GM19397 (cell line): ENCODE measurements at regions not wholly inside any gene's neighbourhood (a gene's known extent, or its start where the extent isn't known, plus 50 kb on each side); places are given as distances from the start of the nearest gene placed in this dataset.
A peak's percentile ranks its signal among the peaks of the same experiment; 100 is the strongest.
"Not testable (repeated sequence)": the region's sequence is repeated elsewhere in the genome, so short reads cannot be mapped to it uniquely, and the experiment has no call there.

Experiments used
- ATAC-seq: cut with Tn5 transposase; IDR thresholded peaks from one replicate; pipeline ENCODE4 v1.9.1; 2021; ENCODE audit warnings: mild to moderate bottlenecking, moderate library complexity; ENCODE audit not compliant: unreplicated experiment

GRCh38 chr2:39875182-39875913 is 96.3 kb upstream of the THUMPD2 start:
- no peak for ATAC-seq

GRCh38 chr2:39874236-39874635 is 95.2 kb upstream of the THUMPD2 start:
- no peak for ATAC-seq

GRCh38 chr2:39873586-39873985 is 94.5 kb upstream of the THUMPD2 start:
- ATAC-seq: no peak

GRCh38 chr2:39872748-39873147 is 93.7 kb upstream of the THUMPD2 start:
- ATAC-seq: no peak

- no peak for ATAC-seq
Observed at GRCh38 chr2:39871291-39871761, 92.3 kb upstream of the THUMPD2 start.

GRCh38 chr2:39870871-39871270 is 91.8 kb upstream of the THUMPD2 start:
- no peak for ATAC-seq

- no peak for ATAC-seq
Observed at GRCh38 chr2:39867268-39867667, 88.2 kb upstream of the THUMPD2 start.

- no peak for ATAC-seq
Observed at GRCh38 chr2:39865751-39866150, 86.7 kb upstream of the THUMPD2 start.

GRCh38 chr2:39863672-39864071 is 84.6 kb upstream of the THUMPD2 start:
- ATAC-seq: not testable (repeated sequence)

- ATAC-seq: no peak
Observed at GRCh38 chr2:39860538-39860937, 81.5 kb upstream of the THUMPD2 start.

- ATAC-seq: no peak
Observed at GRCh38 chr2:39858677-39859076, 79.6 kb upstream of the THUMPD2 start.

- no peak for ATAC-seq
Observed at GRCh38 chr2:39855856-39856255, 76.8 kb upstream of the THUMPD2 start.

GRCh38 chr2:39854771-39855170 is 75.7 kb upstream of the THUMPD2 start:
- no peak for ATAC-seq

GRCh38 chr2:39852831-39853230 is 73.8 kb upstream of the THUMPD2 start:
- ATAC-seq: no peak

GRCh38 chr2:39851651-39852110 is 72.6 kb upstream of the THUMPD2 start:
- peak; percentile 82 for ATAC-seq

- ATAC-seq: no peak
Observed at GRCh38 chr2:39851251-39851650, 72.2 kb upstream of the THUMPD2 start.

- no peak for ATAC-seq
Observed at GRCh38 chr2:39849982-39850526, 71.0 kb upstream of the THUMPD2 start.

GRCh38 chr2:39849064-39849463 is 70.0 kb upstream of the THUMPD2 start:
- no peak for ATAC-seq

- ATAC-seq: no peak
Observed at GRCh38 chr2:39845460-39846146, 66.5 kb upstream of the THUMPD2 start.

GRCh38 chr2:39839261-39839848 is 60.3 kb upstream of the THUMPD2 start:
- no peak for ATAC-seq

GRCh38 chr2:39838589-39838988 is 59.5 kb upstream of the THUMPD2 start:
- ATAC-seq: no peak
